HL-60 (cell line): ENCODE measurements at regions not wholly inside any gene's neighbourhood (a gene's known extent, or its start where the extent isn't known, plus 50 kb on each side); places are given as distances from the start of the nearest gene placed in this dataset.

ENCODE experiments used
- CTCF ChIP-seq: IDR thresholded peaks from one replicate; pipeline ENCODE4 v1.5.1; 2011; ENCODE audit warnings: low read length, control low read depth, inconsistent platforms; ENCODE audit not compliant: insufficient read depth
- GABPA ChIP-seq: IDR thresholded peaks from 2 replicates; pipeline ENCODE4 v1.6.1; 2012; ENCODE audit warnings: low read depth
- POLR2AphosphoS5 ChIP-seq: IDR thresholded peaks from 2 replicates; pipeline ENCODE4 v1.6.1; 2012; ENCODE audit warnings: low read depth
- REST ChIP-seq: IDR thresholded peaks from 2 replicates; pipeline ENCODE4 v1.6.1; 2012; ENCODE audit warnings: low read depth; ENCODE audit not compliant: insufficient replicate concordance

- TF ChIP-seq CTCF = no peak
- TF ChIP-seq REST = no peak
- no peak for TF ChIP-seq POLR2AphosphoS5
- TF ChIP-seq GABPA = no peak
Measured at GRCh38 chrX:10800796-10801195, 180.4 kb upstream of the MID1 start.
